ENCODE measurements at regions not wholly inside any gene's neighbourhood (a gene's known extent, or its start where the extent isn't known, plus 50 kb on each side); places are given as distances from the start of the nearest gene placed in this dataset.

- TF ChIP-seq CTCF (conservative IDR thresholded peaks at IDR 0.05 in 1 of 2, IDR thresholded peaks at IDR 0.05 in 1 of 2; ENCODE audit: low read depth in 1 of 2, low read length in 2 of 2) (no peak), EZH2 (IDR thresholded peaks at IDR 0.05; ENCODE audit: low read length, missing control alignments) (no peak)
These were observed 209.0 kb upstream of the FBXO33 start for GRCh38 chr14:39641224-39641623.

All from fibroblast of lung (primary cell).